IMR-90 (cell line): ENCODE measurements at regions not wholly inside any gene's neighbourhood (a gene's known extent, or its start where the extent isn't known, plus 50 kb on each side); places are given as distances from the start of the nearest gene placed in this dataset.

ENCODE experiments used
- ATAC-seq: fragments of 200-7000 bp; cut with Tn5 transposase; 2 replicates; pipeline ENCODE4 v1.9.1; 2020; ENCODE audit warnings: low read depth, mild to moderate bottlenecking, moderate library complexity
- BruUV-seq: library from RNA; stranded (reverse); fragments of 400-500 nt; replicated peaks from 2 replicates; lab custom pipeline; 2021; lab: Mats Ljungman, UMichigan
- CTCF ChIA-PET: fragments of 300-600 bp; formaldehyde crosslinking; extraction: SDS; loops from one replicate; lab custom pipeline; 2021; ENCODE audit warnings: antibody characterized with exemption; lab: Yijun Ruan, JAX
- POLR2A ChIA-PET: fragments of 300-600 bp; sonication (Branson Sonifier 250); formaldehyde crosslinking; loops from one replicate; lab custom pipeline; 2022; ENCODE audit warnings: antibody characterized with exemption; ENCODE audit not compliant: unreplicated experiment; lab: Charles Lee
- DNase-seq: peaks from one replicate; pipeline ENCODE4 v3.0.0; 2013
- H2AFZ ChIP-seq: replicated peaks from 2 replicates; pipeline ENCODE3; 2013; ENCODE audit warnings: low read length, mild to moderate bottlenecking; ENCODE audit not compliant: poor library complexity
- H2AK5ac ChIP-seq: 2 replicates; pipeline ENCODE4 v1.6.1; 2013; ENCODE audit warnings: low read depth, low read length, inconsistent platforms
- H2AK9ac ChIP-seq: replicated peaks from 2 replicates; pipeline ENCODE3; 2013; ENCODE audit warnings: mild to moderate bottlenecking, low read depth, low read length, moderate library complexity; ENCODE audit not compliant: poor library complexity
- H2BK120ac ChIP-seq: 2 replicates; pipeline ENCODE4 v1.6.1; 2013; ENCODE audit warnings: low read depth, low read length, inconsistent platforms
- H2BK15ac ChIP-seq: 3 replicates; pipeline ENCODE4 v1.6.1; 2013; ENCODE audit warnings: low read depth, low read length, inconsistent platforms
- H2BK20ac ChIP-seq: 2 replicates; pipeline ENCODE4 v1.6.1; 2013; ENCODE audit warnings: low read depth, mild to moderate bottlenecking, inconsistent platforms, low read length, moderate library complexity
- H2BK5ac ChIP-seq: 2 replicates; pipeline ENCODE4 v1.6.1; 2013; ENCODE audit warnings: mild to moderate bottlenecking, low read depth, low read length, inconsistent platforms; ENCODE audit not compliant: poor library complexity, severe bottlenecking
- H3K14ac ChIP-seq: replicated peaks from 2 replicates; pipeline ENCODE4 v1.6.1; 2013; ENCODE audit warnings: low read depth, low read length, inconsistent platforms
- H3K18ac ChIP-seq: 2 replicates; pipeline ENCODE4 v1.6.1; 2013; ENCODE audit warnings: low read depth, low read length, control low read depth
- H3K23ac ChIP-seq: 2 replicates; pipeline ENCODE4 v1.6.1; 2013; ENCODE audit warnings: low read depth, low read length, inconsistent platforms
- H3K27ac ChIP-seq: 2 replicates; pipeline ENCODE4 v1.5.1; 2013; ENCODE audit warnings: mild to moderate bottlenecking, control low read depth, low read length; ENCODE audit not compliant: insufficient read depth
- H3K27me3 ChIP-seq: 2 replicates; pipeline ENCODE4 v1.6.1; 2013; ENCODE audit warnings: low read length; ENCODE audit not compliant: control insufficient read depth, insufficient read depth
- H3K36me3 ChIP-seq: 2 replicates; pipeline ENCODE4 v1.6.1; 2013; ENCODE audit warnings: low read length, mixed read lengths; ENCODE audit not compliant: control insufficient read depth, insufficient read depth
- H3K4ac ChIP-seq: 2 replicates; pipeline ENCODE4 v1.6.1; 2013; ENCODE audit warnings: low read depth, low read length, inconsistent platforms
- H3K4me1 ChIP-seq: 2 replicates; pipeline ENCODE4 v1.6.1; 2013; ENCODE audit warnings: low read length, mixed read lengths; ENCODE audit not compliant: control insufficient read depth, insufficient read depth
- H3K4me2 ChIP-seq: 2 replicates; pipeline ENCODE4 v1.6.1; 2013; ENCODE audit warnings: low read depth, mild to moderate bottlenecking, control low read depth, low read length, moderate library complexity
- H3K4me3 ChIP-seq: 2 replicates; pipeline ENCODE4 v1.5.1; 2013; ENCODE audit warnings: low read depth, mild to moderate bottlenecking, control low read depth, low read length, moderate library complexity; ENCODE audit not compliant: insufficient read depth
- H3K56ac ChIP-seq: 2 replicates; pipeline ENCODE4 v1.6.1; 2013; ENCODE audit warnings: low read length, inconsistent platforms; ENCODE audit not compliant: insufficient read depth; ENCODE audit errors: extremely low read depth
- H3K79me1 ChIP-seq, 2 experiments: 2 replicates each; pipeline ENCODE4 v1.6.1; 2013; ENCODE audit warnings: low read length in 2 of 2, inconsistent platforms in 1 of 2, low read depth in 1 of 2
- H3K9ac ChIP-seq: 2 replicates; pipeline ENCODE4 v1.6.1; 2013; ENCODE audit warnings: low read depth, low read length, control low read depth
- H3K9me1 ChIP-seq: 2 replicates; pipeline ENCODE4 v1.6.1; 2013; ENCODE audit warnings: low read length, inconsistent platforms; ENCODE audit not compliant: insufficient read depth
- H3K9me3 ChIP-seq: 2 replicates; pipeline ENCODE4 v1.6.1; 2013; ENCODE audit warnings: low read length; ENCODE audit not compliant: control insufficient read depth, insufficient read depth
- H4K20me1 ChIP-seq: 2 replicates; pipeline ENCODE4 v1.6.1; 2013; ENCODE audit warnings: low read length, inconsistent platforms; ENCODE audit not compliant: insufficient read depth
- H4K5ac ChIP-seq: 2 replicates; pipeline ENCODE4 v1.6.1; 2013; ENCODE audit warnings: mild to moderate bottlenecking, low read depth, low read length, control low read depth
- H4K8ac ChIP-seq, 2 experiments: 2 replicates each; pipeline ENCODE4 v1.6.1; 2013; ENCODE audit warnings: low read depth in 2 of 2, low read length in 2 of 2, control low read depth in 1 of 2, inconsistent platforms in 1 of 2
- H4K91ac ChIP-seq: 2 replicates; pipeline ENCODE4 v1.6.1; 2013; ENCODE audit warnings: low read depth, low read length, inconsistent platforms; ENCODE audit not compliant: insufficient read depth
- BHLHE40 ChIP-seq: fragments of 150-350 bp; IDR thresholded peaks from 2 replicates; pipeline ENCODE4 v1.6.1; 2016; ENCODE audit warnings: mild to moderate bottlenecking, low read depth, low read length
- CEBPB ChIP-seq: IDR thresholded peaks from 2 replicates; pipeline ENCODE4 v1.6.1; 2012; ENCODE audit warnings: low read depth, low read length, improper control_type of control experiment
- CHD1 ChIP-seq: IDR thresholded peaks from 2 replicates; pipeline ENCODE4 v1.6.1; 2012; ENCODE audit warnings: low read depth, low read length, improper control_type of control experiment
- CTCF ChIP-seq: conservative IDR thresholded peaks from 2 replicates; pipeline ENCODE4 v1.5.1; 2012; ENCODE audit warnings: mild to moderate bottlenecking, low read depth, low read length, improper control_type of control experiment
- ELK1 ChIP-seq: fragments of 150-350 bp; IDR thresholded peaks from 2 replicates; pipeline ENCODE4 v1.6.1; 2016; ENCODE audit warnings: low read depth, mild to moderate bottlenecking, low read length, moderate library complexity, borderline replicate concordance
- FOS ChIP-seq: fragments of 150-350 bp; IDR thresholded peaks from 2 replicates; pipeline ENCODE4 v1.6.1; 2016; ENCODE audit warnings: low read depth, low read length
- MAFK ChIP-seq: IDR thresholded peaks from 2 replicates; pipeline ENCODE4 v1.6.1; 2012; ENCODE audit warnings: low read depth, low read length, improper control_type of control experiment
- MAZ ChIP-seq: IDR thresholded peaks from 2 replicates; pipeline ENCODE4 v1.6.1; 2012; ENCODE audit warnings: low read depth, mild to moderate bottlenecking, low read length, improper control_type of control experiment, moderate library complexity, borderline replicate concordance
- MXI1 ChIP-seq: IDR thresholded peaks from 2 replicates; pipeline ENCODE4 v1.6.1; 2012; ENCODE audit warnings: low read depth, mild to moderate bottlenecking, low read length, moderate library complexity, borderline replicate concordance
- NFE2L2 ChIP-seq: fragments of 150-350 bp; IDR thresholded peaks from 2 replicates; pipeline ENCODE4 v1.6.1; 2016; ENCODE audit warnings: low read depth, mild to moderate bottlenecking, low read length
- POLR2A ChIP-seq: IDR thresholded peaks from 2 replicates; pipeline ENCODE4 v1.6.1; 2012; ENCODE audit warnings: mild to moderate bottlenecking, low read depth, low read length
- RAD21 ChIP-seq: IDR thresholded peaks from 2 replicates; pipeline ENCODE4 v1.6.1; 2012; ENCODE audit warnings: low read length, improper control_type of control experiment
- RCOR1 ChIP-seq: IDR thresholded peaks from 2 replicates; pipeline ENCODE4 v1.6.1; 2012; ENCODE audit warnings: mild to moderate bottlenecking, low read length, improper control_type of control experiment; ENCODE audit not compliant: insufficient replicate concordance
- RFX5 ChIP-seq: IDR thresholded peaks from 2 replicates; pipeline ENCODE4 v1.8.0; 2012; ENCODE audit warnings: low read depth, mild to moderate bottlenecking, low read length, moderate library complexity
- SMC3 ChIP-seq: fragments of 150-350 bp; IDR thresholded peaks from 2 replicates; pipeline ENCODE4 v1.6.1; 2016; ENCODE audit warnings: low read depth, mild to moderate bottlenecking, antibody characterized with exemption, low read length, moderate library complexity
- USF2 ChIP-seq: fragments of 150-350 bp; IDR thresholded peaks from 2 replicates; pipeline ENCODE4 v1.6.1; 2017; ENCODE audit warnings: mild to moderate bottlenecking, antibody characterized with exemption, low read length, low read depth
- dilution Hi-C: fragments of 300-500 bp; cut with HindIII; formaldehyde crosslinking; loops from one replicate; pipeline ENCODE4 v1.14.3; 2018; ENCODE audit warnings: low sequenced_read_pairs; ENCODE audit not compliant: unreplicated experiment
- in situ Hi-C: fragments of 300-500 bp; cut with MboI; formaldehyde crosslinking; loops from 3 replicates; pipeline ENCODE4 v1.14.3; 2019; ENCODE audit warnings: low sequenced_read_pairs, inconsistent platforms, mixed read lengths
- intact Hi-C: fragments of 100-400 bp; cut with micrococcal nuclease; formaldehyde crosslinking; loops from 2 replicates; pipeline ENCODE4 v1.10.0; 2022

DNA sequence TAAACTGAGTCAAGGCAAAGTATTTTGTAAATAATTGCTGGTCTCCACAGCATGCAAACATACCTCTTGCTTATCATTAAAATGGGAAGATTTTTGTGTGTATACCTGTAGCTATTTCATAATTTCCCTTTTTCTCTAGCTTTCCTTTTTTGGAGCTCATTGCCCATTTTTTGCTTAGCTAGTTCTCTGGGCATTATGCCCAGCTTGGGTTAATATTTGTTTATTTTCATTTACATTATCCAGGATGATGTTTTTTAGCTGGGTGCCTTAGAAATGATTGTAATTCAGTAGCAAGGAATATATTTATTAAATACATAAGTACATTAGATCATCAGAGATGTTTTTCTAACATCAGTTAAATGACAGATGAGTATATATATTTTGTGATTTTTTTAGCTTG lies 1271.7 kb upstream of the GBE1 start:
- ChIA-PET POLR2A (interaction anchor here (0.6 kb wide), 1 partner anchor 9 kb away, joined by 3 read pairs; no protein-coding TSS in a partner anchor), CTCF (interaction anchor here (0.6 kb wide), 1 partner anchor 28 kb away, joined by 3 read pairs; no protein-coding TSS in a partner anchor)
- H2AFZ ChIP-seq: no peak overlapping the region
- H3K27me3 ChIP-seq: no peaks in the 10 kb centered on the region
- no peak overlapping the region for H2BK20ac ChIP-seq
- H3K56ac ChIP-seq: no peak overlapping the region
- H3K18ac ChIP-seq: no peak overlapping the region
- H3K27ac ChIP-seq: no peak overlapping the region
- H3K4ac ChIP-seq: no peak overlapping the region
- peaks cover 10% of the 10 kb centered on the region for H3K9me3 ChIP-seq
- H2BK5ac ChIP-seq: no peak overlapping the region
- H4K91ac ChIP-seq: no peak overlapping the region
- no peak for TF ChIP-seq SMC3
- TF ChIP-seq FOS: no peak
- TF ChIP-seq POLR2A: no peak
- TF ChIP-seq RFX5: no peak
- no peak for TF ChIP-seq RCOR1
- no peak for TF ChIP-seq ELK1
- no peak for TF ChIP-seq MXI1
- TF ChIP-seq MAZ: no peak
- TF ChIP-seq MAFK: no peak
- no peak for TF ChIP-seq CHD1
- TF ChIP-seq CTCF: no peak
- TF ChIP-seq CEBPB: no peak
- TF ChIP-seq BHLHE40: no peak
- TF ChIP-seq NFE2L2: no peak
- TF ChIP-seq USF2: no peak
- no peak for TF ChIP-seq RAD21
- ATAC-seq: no peak
- no peaks in the 10 kb centered on the region for H3K79me1 ChIP-seq
- no peak overlapping the region for H2BK120ac ChIP-seq
- H3K36me3 ChIP-seq: no peaks in the 10 kb centered on the region
- dilution Hi-C loops: no loop called here
- intact Hi-C loops: no loop called here
- no peak overlapping the region for H2AK5ac ChIP-seq
- DNase-seq: no peak
- no peaks in the 10 kb centered on the region for H3K4me1 ChIP-seq
- no peaks in the 10 kb centered on the region for H3K9me1 ChIP-seq
- no peak overlapping the region for H3K23ac ChIP-seq
- H2BK15ac ChIP-seq: no peak overlapping the region
- no peak overlapping the region for H2AK9ac ChIP-seq
- H3K4me2 ChIP-seq: no peak overlapping the region
- no peaks in the 10 kb centered on the region for H4K20me1 ChIP-seq
- no peak overlapping the region for H3K4me3 ChIP-seq
- no TSS peak for BruUV-seq
- no peak overlapping the region for H3K14ac ChIP-seq
- in situ Hi-C loops: no loop called here
- no peak overlapping the region for H4K8ac ChIP-seq
- no peak overlapping the region for H3K9ac ChIP-seq
- no peak overlapping the region for H4K5ac ChIP-seq
